GM23338 (cell line): ENCODE measurements at regions not wholly inside any gene's neighbourhood (a gene's known extent, or its start where the extent isn't known, plus 50 kb on each side); places are given as distances from the start of the nearest gene placed in this dataset.
A peak's percentile ranks its signal among the peaks of the same experiment; 100 is the strongest.

ENCODE experiments used
- CREB1 ChIP-seq: fragments of 250-450 bp; sonication (Bioruptor Pico); IDR thresholded peaks from 2 replicates; pipeline ENCODE4 v1.5.0; 2020; ENCODE audit warnings: low read depth, mild to moderate bottlenecking, moderate library complexity
- EZH2 ChIP-seq: fragments of 200-600 bp; sonication (generic); IDR thresholded peaks from one replicate; pipeline ENCODE4 v1.8.0; 2017; ENCODE audit warnings: antibody characterized with exemption, mild to moderate bottlenecking, low read depth; ENCODE audit not compliant: unreplicated experiment
- EZH2phosphoT487 ChIP-seq: fragments of 200-600 bp; sonication (generic); IDR thresholded peaks from one replicate; pipeline ENCODE4 v1.8.1; 2018; ENCODE audit warnings: antibody characterized with exemption; ENCODE audit not compliant: unreplicated experiment
- JUNB ChIP-seq: IDR thresholded peaks from one replicate; pipeline ENCODE4 v1.6.1; 2016; ENCODE audit warnings: antibody characterized with exemption; ENCODE audit not compliant: unreplicated experiment
- POLR2AphosphoS5 ChIP-seq: IDR thresholded peaks from 2 replicates; pipeline ENCODE4 v1.6.1; 2016; ENCODE audit warnings: antibody characterized with exemption, low read depth
- ZNF331 ChIP-seq: fragments of 250-450 bp; sonication (Bioruptor Pico); IDR thresholded peaks from 2 replicates; pipeline ENCODE4 v1.5.0; 2020; ENCODE audit warnings: low read depth, mild to moderate bottlenecking, moderate library complexity
- TF ChIP-seq, protein P1 (sequence below), 2 experiments: fragments of 200-600 bp in 1 of 2; sonication (generic) in 1 of 2; conservative IDR thresholded peaks; 2 replicates each; pipeline versions ENCODE4 v1.5.1 to v1.6.1; 2016 to 2017; ENCODE audit warnings: antibody characterized with exemption in 2 of 2, low read depth in 2 of 2, mild to moderate bottlenecking in 2 of 2, moderate library complexity in 1 of 2
- TF ChIP-seq, protein P2 (sequence below): IDR thresholded peaks from one replicate; pipeline ENCODE4 v1.6.1; 2018; ENCODE audit warnings: antibody characterized with exemption; ENCODE audit not compliant: unreplicated experiment

DNA sequence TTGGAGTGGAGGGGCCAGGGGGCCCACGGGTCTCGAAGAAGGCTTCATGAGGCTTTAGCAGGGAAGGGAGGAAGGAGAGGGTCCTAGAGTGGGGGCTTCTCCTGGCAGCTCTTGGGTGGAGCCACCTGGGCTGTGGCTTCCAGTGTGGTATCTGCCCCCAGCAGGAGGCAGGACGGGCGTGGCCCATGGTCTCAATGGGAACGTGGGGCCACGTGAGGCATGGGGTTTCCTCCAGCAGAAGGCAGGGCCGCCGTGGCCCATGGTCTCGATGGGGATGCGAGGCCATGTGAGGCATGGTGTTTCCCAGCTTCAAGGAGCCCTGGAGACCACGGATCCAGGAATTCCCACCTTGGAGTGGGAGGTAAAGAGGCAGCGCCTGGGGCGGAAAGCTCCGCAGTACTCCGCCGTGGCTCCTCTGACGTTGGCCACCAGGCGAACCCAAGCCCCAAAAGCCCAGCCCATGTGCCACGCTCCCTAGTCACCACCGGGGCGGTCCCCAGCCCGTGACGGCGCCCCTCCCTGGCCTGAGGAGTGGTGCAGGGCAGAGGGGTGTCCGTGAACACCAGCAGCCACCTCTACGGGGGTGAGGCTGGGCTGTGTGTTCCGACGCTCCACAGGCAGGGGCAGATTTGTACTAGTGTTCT lies 62.0 kb upstream of the GATA5 start:
- TF ChIP-seq POLR2AphosphoS5 (no peak), EZH2phosphoT487 (no peak), JUNB (no peak), CREB1 (CRISPR knock-in tag) (no peak), EZH2 (no peak), ZNF331 (CRISPR knock-in tag) (no peak)
- TF ChIP-seq, protein P1, sequence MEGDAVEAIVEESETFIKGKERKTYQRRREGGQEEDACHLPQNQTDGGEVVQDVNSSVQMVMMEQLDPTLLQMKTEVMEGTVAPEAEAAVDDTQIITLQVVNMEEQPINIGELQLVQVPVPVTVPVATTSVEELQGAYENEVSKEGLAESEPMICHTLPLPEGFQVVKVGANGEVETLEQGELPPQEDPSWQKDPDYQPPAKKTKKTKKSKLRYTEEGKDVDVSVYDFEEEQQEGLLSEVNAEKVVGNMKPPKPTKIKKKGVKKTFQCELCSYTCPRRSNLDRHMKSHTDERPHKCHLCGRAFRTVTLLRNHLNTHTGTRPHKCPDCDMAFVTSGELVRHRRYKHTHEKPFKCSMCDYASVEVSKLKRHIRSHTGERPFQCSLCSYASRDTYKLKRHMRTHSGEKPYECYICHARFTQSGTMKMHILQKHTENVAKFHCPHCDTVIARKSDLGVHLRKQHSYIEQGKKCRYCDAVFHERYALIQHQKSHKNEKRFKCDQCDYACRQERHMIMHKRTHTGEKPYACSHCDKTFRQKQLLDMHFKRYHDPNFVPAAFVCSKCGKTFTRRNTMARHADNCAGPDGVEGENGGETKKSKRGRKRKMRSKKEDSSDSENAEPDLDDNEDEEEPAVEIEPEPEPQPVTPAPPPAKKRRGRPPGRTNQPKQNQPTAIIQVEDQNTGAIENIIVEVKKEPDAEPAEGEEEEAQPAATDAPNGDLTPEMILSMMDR (conservative IDR thresholded peaks at IDR 0.05; ENCODE audit: low read depth in 2 of 2) = peak in 1 of 2 experiments; percentile 32; a peak in 1 of 4 replicates
- TF ChIP-seq, protein P2, sequence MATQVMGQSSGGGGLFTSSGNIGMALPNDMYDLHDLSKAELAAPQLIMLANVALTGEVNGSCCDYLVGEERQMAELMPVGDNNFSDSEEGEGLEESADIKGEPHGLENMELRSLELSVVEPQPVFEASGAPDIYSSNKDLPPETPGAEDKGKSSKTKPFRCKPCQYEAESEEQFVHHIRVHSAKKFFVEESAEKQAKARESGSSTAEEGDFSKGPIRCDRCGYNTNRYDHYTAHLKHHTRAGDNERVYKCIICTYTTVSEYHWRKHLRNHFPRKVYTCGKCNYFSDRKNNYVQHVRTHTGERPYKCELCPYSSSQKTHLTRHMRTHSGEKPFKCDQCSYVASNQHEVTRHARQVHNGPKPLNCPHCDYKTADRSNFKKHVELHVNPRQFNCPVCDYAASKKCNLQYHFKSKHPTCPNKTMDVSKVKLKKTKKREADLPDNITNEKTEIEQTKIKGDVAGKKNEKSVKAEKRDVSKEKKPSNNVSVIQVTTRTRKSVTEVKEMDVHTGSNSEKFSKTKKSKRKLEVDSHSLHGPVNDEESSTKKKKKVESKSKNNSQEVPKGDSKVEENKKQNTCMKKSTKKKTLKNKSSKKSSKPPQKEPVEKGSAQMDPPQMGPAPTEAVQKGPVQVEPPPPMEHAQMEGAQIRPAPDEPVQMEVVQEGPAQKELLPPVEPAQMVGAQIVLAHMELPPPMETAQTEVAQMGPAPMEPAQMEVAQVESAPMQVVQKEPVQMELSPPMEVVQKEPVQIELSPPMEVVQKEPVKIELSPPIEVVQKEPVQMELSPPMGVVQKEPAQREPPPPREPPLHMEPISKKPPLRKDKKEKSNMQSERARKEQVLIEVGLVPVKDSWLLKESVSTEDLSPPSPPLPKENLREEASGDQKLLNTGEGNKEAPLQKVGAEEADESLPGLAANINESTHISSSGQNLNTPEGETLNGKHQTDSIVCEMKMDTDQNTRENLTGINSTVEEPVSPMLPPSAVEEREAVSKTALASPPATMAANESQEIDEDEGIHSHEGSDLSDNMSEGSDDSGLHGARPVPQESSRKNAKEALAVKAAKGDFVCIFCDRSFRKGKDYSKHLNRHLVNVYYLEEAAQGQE = no peak
